ENCODE measurements at regions not wholly inside any gene's neighbourhood (a gene's known extent, or its start where the extent isn't known, plus 50 kb on each side); places are given as distances from the start of the nearest gene placed in this dataset.
"Not testable (repeated sequence)": the region's sequence is repeated elsewhere in the genome, so short reads cannot be mapped to it uniquely, and the experiment has no call there.

- TF ChIP-seq CTCF (IDR thresholded peaks at IDR 0.05; ENCODE audit: partially characterized antibody, unreplicated experiment), result no peak
- Mint-ChIP-seq H3K9me3 (ENCODE audit: unreplicated experiment) (no peaks in the 10 kb centered on the region), H3K27me3 (ENCODE audit: unreplicated experiment) (no peaks in the 10 kb centered on the region)
These were observed 296.2 kb downstream of the PAPSS1 start for GRCh38 chr4:107423677-107424405.

GRCh38 chr4:107419536-107419935 lies 300.5 kb downstream of the PAPSS1 start:
- not testable (repeated sequence) for H3K27ac Mint-ChIP-seq (ENCODE audit: unreplicated experiment); H3K4me3 Mint-ChIP-seq (ENCODE audit: unreplicated experiment); DNase-seq; H3K4me1 Mint-ChIP-seq (ENCODE audit: low read depth, unreplicated experiment); H3K9me3 Mint-ChIP-seq (ENCODE audit: unreplicated experiment); H3K27me3 Mint-ChIP-seq (ENCODE audit: unreplicated experiment); H3K36me3 Mint-ChIP-seq (ENCODE audit: unreplicated experiment)

More at GRCh38 chr4:107423677-107424405, 296.2 kb downstream of the PAPSS1 start:
- Mint-ChIP-seq H3K4me1 (ENCODE audit: low read depth, unreplicated experiment) (no peaks in the 10 kb centered on the region), H3K27ac (ENCODE audit: unreplicated experiment) (no peak overlapping the region), H3K36me3 (ENCODE audit: unreplicated experiment) (no peaks in the 10 kb centered on the region), H3K4me3 (ENCODE audit: unreplicated experiment) (no peak overlapping the region)
- no peak for DNase-seq

GRCh38 chr4:107419052-107419451 lies 301.0 kb downstream of the PAPSS1 start:
- DNase-seq, result no peak
- Mint-ChIP-seq H3K4me3 (ENCODE audit: unreplicated experiment) (no peak overlapping the region), H3K27me3 (ENCODE audit: unreplicated experiment) (no peaks in the 10 kb centered on the region), H3K9me3 (ENCODE audit: unreplicated experiment) (peaks cover 4% of the 10 kb centered on the region), H3K36me3 (ENCODE audit: unreplicated experiment) (peaks cover 4% of the 10 kb centered on the region), H3K4me1 (ENCODE audit: low read depth, unreplicated experiment) (no peaks in the 10 kb centered on the region), H3K27ac (ENCODE audit: unreplicated experiment) (no peak overlapping the region)
- no peak for TF ChIP-seq CTCF (IDR thresholded peaks at IDR 0.05; ENCODE audit: partially characterized antibody, unreplicated experiment)

GRCh38 chr4:107415490-107415889 lies 304.5 kb downstream of the PAPSS1 start:
- not testable (repeated sequence) for H3K4me1 Mint-ChIP-seq (ENCODE audit: low read depth, unreplicated experiment); H3K9me3 Mint-ChIP-seq (ENCODE audit: unreplicated experiment); H3K27ac Mint-ChIP-seq (ENCODE audit: unreplicated experiment); DNase-seq; H3K36me3 Mint-ChIP-seq (ENCODE audit: unreplicated experiment); H3K4me3 Mint-ChIP-seq (ENCODE audit: unreplicated experiment); H3K27me3 Mint-ChIP-seq (ENCODE audit: unreplicated experiment)

- not testable (repeated sequence) for H3K9me3 Mint-ChIP-seq (ENCODE audit: unreplicated experiment); DNase-seq; H3K27ac Mint-ChIP-seq (ENCODE audit: unreplicated experiment); H3K36me3 Mint-ChIP-seq (ENCODE audit: unreplicated experiment); H3K27me3 Mint-ChIP-seq (ENCODE audit: unreplicated experiment); H3K4me3 Mint-ChIP-seq (ENCODE audit: unreplicated experiment); H3K4me1 Mint-ChIP-seq (ENCODE audit: low read depth, unreplicated experiment)
These were observed 310.2 kb downstream of the PAPSS1 start for GRCh38 chr4:107409872-107410271.

- no peak for TF ChIP-seq CTCF (IDR thresholded peaks at IDR 0.05; ENCODE audit: partially characterized antibody, unreplicated experiment)
- H3K27me3 Mint-ChIP-seq (ENCODE audit: unreplicated experiment), result no peaks in the 10 kb centered on the region
- DNase-seq, result no peak
- no peak overlapping the region for H3K27ac Mint-ChIP-seq (ENCODE audit: unreplicated experiment)
- no peaks in the 10 kb centered on the region for H3K4me1 Mint-ChIP-seq (ENCODE audit: low read depth, unreplicated experiment)
- peaks cover 2% of the 10 kb centered on the region for H3K9me3 Mint-ChIP-seq (ENCODE audit: unreplicated experiment)
- H3K36me3 Mint-ChIP-seq (ENCODE audit: unreplicated experiment), result no peaks in the 10 kb centered on the region
- H3K4me3 Mint-ChIP-seq (ENCODE audit: unreplicated experiment), result no peak overlapping the region
These were observed 311.1 kb downstream of the PAPSS1 start for GRCh38 chr4:107408968-107409367.
